ENCODE measurements at regions not wholly inside any gene's neighbourhood (a gene's known extent, or its start where the extent isn't known, plus 50 kb on each side); places are given as distances from the start of the nearest gene placed in this dataset.

- no peaks in the 10 kb centered on the region for H3K9me3 ChIP-seq (ENCODE audit: low read length)
- no peak overlapping the region for H3K4me3 ChIP-seq (ENCODE audit: low read depth, low read length, poor library complexity, severe bottlenecking)
- no peak overlapping the region for H3K27ac ChIP-seq (ENCODE audit: low read depth, low read length, poor library complexity, severe bottlenecking)
- no peak overlapping the region for H3K4me2 ChIP-seq (ENCODE audit: low read length)
- no peaks in the 10 kb centered on the region for H3K36me3 ChIP-seq (ENCODE audit: insufficient read depth, low read length)
- no peaks in the 10 kb centered on the region for H3F3A ChIP-seq (ENCODE audit: insufficient read depth, low read length)
- TF ChIP-seq CTCF (IDR thresholded peaks at IDR 0.05; ENCODE audit: low read length): no peak
- no peak for TF ChIP-seq EZH2 (IDR thresholded peaks at IDR 0.05; ENCODE audit: borderline replicate concordance, low read length)
- no peaks in the 10 kb centered on the region for H3K79me2 ChIP-seq (ENCODE audit: insufficient read depth, low read length)
- H3K27me3 ChIP-seq (ENCODE audit: insufficient read depth, low read length): no peaks in the 10 kb centered on the region
- no peaks in the 10 kb centered on the region for H3K4me1 ChIP-seq (ENCODE audit: insufficient read depth, low read length, severe bottlenecking)
- no peaks in the 10 kb centered on the region for H4K20me1 ChIP-seq (ENCODE audit: insufficient read depth, low read length)
- no peak overlapping the region for H2AFZ ChIP-seq (ENCODE audit: low read length)
- no peak overlapping the region for H3K9ac ChIP-seq (ENCODE audit: low read length)
- no peaks in the 10 kb centered on the region for H3K9me2 ChIP-seq (ENCODE audit: low read depth, low read length)
These were observed 164.2 kb upstream of the PITRM1 start for GRCh38 chr10:3336673-3337293.

DNA sequence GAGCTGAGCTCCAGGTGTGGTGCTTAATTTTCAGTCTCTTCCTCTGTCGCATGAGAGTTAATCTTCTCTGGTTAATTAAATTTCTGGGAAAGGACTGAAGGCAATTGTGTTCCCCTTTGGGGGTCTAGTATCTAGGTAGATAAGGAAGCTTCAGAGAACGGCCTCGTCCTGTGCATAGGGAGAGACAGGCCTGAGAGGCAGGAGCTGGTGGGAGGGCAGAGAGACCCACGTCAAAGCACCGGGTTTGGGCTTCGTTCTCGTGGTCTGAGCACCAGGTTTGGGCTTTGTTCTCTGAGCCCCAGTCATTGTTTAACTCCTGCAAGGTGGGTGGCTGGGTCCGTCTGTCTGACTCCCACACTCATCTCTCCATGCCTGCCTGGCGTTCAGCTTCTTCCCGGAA lies 160.8 kb upstream of the PITRM1 start:
- H3K4me3 ChIP-seq (ENCODE audit: low read depth, low read length, poor library complexity, severe bottlenecking): no peak overlapping the region
- H4K20me1 ChIP-seq (ENCODE audit: insufficient read depth, low read length): no peaks in the 10 kb centered on the region
- no peaks in the 10 kb centered on the region for H3F3A ChIP-seq (ENCODE audit: insufficient read depth, low read length)
- no peak overlapping the region for H3K9ac ChIP-seq (ENCODE audit: low read length)
- no peaks in the 10 kb centered on the region for H3K9me2 ChIP-seq (ENCODE audit: low read depth, low read length)
- no peaks in the 10 kb centered on the region for H3K4me1 ChIP-seq (ENCODE audit: insufficient read depth, low read length, severe bottlenecking)
- H3K36me3 ChIP-seq (ENCODE audit: insufficient read depth, low read length): no peaks in the 10 kb centered on the region
- TF ChIP-seq CTCF (IDR thresholded peaks at IDR 0.05; ENCODE audit: low read length) (no peak), EZH2 (IDR thresholded peaks at IDR 0.05; ENCODE audit: borderline replicate concordance, low read length) (no peak)
- no peaks in the 10 kb centered on the region for H3K79me2 ChIP-seq (ENCODE audit: insufficient read depth, low read length)
- no peaks in the 10 kb centered on the region for H3K27me3 ChIP-seq (ENCODE audit: insufficient read depth, low read length)
- H3K27ac ChIP-seq (ENCODE audit: low read depth, low read length, poor library complexity, severe bottlenecking): no peak overlapping the region
- no peak overlapping the region for H3K4me2 ChIP-seq (ENCODE audit: low read length)
- H2AFZ ChIP-seq (ENCODE audit: low read length): no peak overlapping the region
- H3K9me3 ChIP-seq (ENCODE audit: low read length): no peaks in the 10 kb centered on the region

DNA sequence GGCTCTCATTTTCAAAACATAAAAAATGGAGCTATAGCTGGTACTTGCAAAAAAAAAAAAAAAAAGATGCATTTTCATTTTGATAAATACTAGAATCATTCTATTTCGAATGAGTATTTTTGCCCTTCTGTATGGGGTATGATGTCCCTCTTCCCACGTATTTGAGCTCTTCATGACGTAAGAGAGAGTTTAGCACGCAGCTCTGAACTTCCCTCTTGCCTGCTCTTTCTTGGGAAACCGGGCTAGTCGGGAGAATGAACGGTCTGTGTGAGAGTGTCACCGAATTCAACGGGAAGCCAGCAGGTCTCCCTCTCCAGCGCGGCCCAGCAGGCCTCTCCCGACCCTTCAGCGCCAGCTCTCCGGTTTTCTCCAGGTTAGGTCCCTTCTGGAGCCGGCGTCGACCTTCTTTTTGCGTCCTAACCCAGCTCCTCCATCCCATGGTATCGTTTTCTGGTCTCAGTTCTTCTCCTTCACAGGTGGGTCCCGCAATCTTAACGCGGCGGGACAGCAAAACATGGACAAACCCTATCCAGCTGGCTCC lies 159.2 kb upstream of the PITRM1 start:
- Histone ChIP-seq H3K9me2 (ENCODE audit: low read depth, low read length) (no peaks in the 10 kb centered on the region), H3K9ac (ENCODE audit: low read length) (no peak overlapping the region), H3F3A (ENCODE audit: insufficient read depth, low read length) (no peaks in the 10 kb centered on the region), H3K36me3 (ENCODE audit: insufficient read depth, low read length) (no peaks in the 10 kb centered on the region), H3K4me1 (ENCODE audit: insufficient read depth, low read length, severe bottlenecking) (no peaks in the 10 kb centered on the region), H3K4me2 (ENCODE audit: low read length) (no peak overlapping the region), H2AFZ (ENCODE audit: low read length) (no peak overlapping the region), H3K27ac (ENCODE audit: low read depth, low read length, poor library complexity, severe bottlenecking) (no peak overlapping the region), H3K4me3 (ENCODE audit: low read depth, low read length, poor library complexity, severe bottlenecking) (no peak overlapping the region), H3K27me3 (ENCODE audit: insufficient read depth, low read length) (no peaks in the 10 kb centered on the region), H3K9me3 (ENCODE audit: low read length) (no peaks in the 10 kb centered on the region), H4K20me1 (ENCODE audit: insufficient read depth, low read length) (no peaks in the 10 kb centered on the region), H3K79me2 (ENCODE audit: insufficient read depth, low read length) (no peaks in the 10 kb centered on the region)
- no peak for TF ChIP-seq EZH2 (IDR thresholded peaks at IDR 0.05; ENCODE audit: borderline replicate concordance, low read length)
- no peak for TF ChIP-seq CTCF (IDR thresholded peaks at IDR 0.05; ENCODE audit: low read length)
